IPS-NIHi7 (cell line): ENCODE measurements at regions not wholly inside any gene's neighbourhood (a gene's known extent, or its start where the extent isn't known, plus 50 kb on each side); places are given as distances from the start of the nearest gene placed in this dataset.
A peak's percentile ranks its signal among the peaks of the same experiment; 100 is the strongest.
"Not testable (repeated sequence)": the region's sequence is repeated elsewhere in the genome, so short reads cannot be mapped to it uniquely, and the experiment has no call there.

ENCODE experiments used
- DNase-seq: peaks from one replicate; pipeline ENCODE4 v3.0.0; 2012; ENCODE audit warnings: mixed read lengths; ENCODE audit errors: extremely low spot score

DNA sequence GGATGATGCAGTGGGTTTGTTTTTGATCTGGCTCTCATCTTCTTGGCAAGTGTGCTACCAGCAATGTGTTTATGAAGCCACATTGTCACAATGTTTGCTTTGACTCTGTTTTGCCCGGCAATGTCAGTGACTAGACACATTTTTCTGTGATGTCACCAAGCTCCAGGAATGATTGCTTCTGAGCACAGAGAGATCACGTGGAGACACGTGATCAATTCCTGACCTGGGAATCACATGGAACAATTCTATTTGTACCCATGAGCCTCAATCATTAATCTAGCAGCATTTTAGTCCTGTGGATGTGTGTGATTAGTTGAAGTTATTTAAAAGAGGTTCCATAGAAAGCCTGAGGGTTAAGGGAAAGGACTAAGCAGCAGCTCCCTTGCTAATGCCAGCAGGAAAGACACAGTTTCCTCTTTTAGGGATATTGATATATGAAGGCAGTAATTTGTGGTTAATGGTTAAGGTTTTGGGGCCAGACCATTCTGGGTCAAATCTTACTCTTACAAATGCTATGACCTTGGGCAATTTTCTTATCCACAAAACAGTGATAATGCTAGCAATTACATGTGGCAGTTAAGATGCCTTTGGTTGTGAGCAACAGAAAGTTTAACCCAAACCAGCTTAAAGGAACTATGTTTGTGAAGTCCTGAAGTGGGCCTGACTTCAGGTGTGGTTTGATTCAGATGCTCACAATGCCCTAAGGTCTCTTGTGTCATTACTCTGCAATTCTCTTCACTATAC lies 59.0 kb downstream of the FASLG start:
- no peak for DNase-seq

GRCh38 chr1:172719066-172719627 lies 60.2 kb downstream of the FASLG start:
- DNase-seq: no peak

DNA sequence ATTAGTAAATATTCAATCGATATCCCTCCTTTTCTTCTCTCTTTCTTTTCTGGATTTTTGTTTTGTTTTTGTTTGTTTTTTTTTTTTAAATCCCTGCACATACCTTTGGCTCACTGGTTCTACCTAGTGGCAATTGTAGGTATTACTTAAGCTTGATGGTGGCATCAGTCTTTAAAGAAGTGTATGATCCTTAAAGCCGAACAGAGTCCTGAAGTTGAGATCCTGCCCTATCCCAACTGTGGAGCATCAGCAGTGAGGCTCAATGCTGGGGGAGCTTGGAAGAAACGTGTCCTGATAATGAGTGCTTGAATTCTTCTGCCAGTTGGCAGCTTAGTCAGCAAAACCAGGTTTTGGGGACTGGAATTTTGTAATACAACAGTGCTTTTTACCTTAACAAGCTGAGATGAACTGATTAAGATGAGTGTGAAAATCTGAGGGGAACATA lies 60.8 kb downstream of the FASLG start:
- DNase-seq: peak; percentile 63

- DNase-seq: no peak
These were observed 61.4 kb downstream of the FASLG start for GRCh38 chr1:172720339-172720738.

- no peak for DNase-seq
These were observed 64.3 kb downstream of the FASLG start for GRCh38 chr1:172723251-172723650.

DNA sequence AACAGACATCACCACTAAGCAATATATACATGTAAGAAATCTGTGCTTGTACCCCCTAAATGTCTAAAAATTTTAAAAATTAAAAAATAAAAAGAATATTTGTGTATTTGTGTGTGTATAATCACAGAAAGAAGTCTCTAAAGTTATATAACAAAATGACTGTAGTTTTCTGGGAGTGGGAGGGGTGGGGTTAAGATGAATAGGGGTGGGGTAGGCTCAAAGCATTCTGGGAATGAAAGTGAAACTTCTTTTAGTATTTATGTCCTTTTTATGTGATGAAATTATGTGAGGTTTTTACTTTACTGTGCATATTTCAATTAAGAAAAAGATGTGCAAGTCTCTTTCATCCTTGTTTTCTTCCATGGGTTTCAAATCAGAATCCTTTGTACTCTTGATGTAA lies 65.3 kb downstream of the FASLG start:
- DNase-seq: no peak

GRCh38 chr1:172724765-172725613 lies 66.1 kb downstream of the FASLG start:
- DNase-seq: no peak

DNA sequence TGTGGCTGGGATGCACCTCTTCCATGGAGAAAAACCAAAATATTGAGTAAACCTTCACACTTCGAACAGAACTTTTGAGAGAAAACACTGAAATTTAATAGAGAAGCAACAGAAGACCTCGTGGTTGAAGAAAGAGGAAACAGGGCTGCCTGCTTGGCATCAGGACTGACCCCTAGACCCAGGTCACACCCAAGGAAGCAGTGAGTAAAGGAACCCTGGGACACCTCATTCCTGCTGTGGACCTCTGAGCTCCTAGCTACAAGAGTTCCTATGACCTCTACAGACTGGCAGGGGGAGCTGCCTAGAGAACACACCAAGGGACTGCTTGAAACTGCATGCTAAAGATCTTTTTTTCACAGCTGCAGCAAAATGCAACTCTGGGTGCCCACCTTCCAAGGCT lies 67.8 kb downstream of the FASLG start:
- no peak for DNase-seq

DNA sequence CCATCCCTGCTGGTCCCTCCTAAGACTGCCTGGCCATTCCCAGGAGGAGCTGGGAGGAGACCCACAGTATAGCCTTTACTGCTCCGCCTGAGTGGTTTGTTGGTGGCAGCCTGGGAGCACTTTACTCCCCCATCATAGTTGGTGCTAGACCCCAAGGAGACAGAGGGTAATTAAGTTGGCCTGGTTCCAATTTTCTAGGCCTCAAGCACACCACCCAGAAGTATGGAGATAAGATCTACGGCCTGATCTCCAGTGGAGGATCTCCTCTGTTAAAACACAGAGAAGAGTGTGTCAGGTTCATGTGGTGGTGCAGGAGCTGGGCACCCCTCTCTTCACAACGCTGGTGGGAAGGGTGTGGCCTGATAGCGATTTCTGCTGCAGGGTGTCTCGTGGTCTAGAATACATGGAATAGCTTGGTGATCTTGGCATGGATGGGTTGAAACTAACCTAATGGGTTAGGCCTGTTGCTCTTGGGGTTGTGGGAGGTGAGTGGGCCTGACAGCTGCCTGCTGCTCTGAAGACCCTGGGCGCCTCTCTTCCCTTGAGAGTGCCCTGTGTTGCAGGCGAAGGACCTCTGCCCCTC lies 68.5 kb downstream of the FASLG start:
- DNase-seq: no peak

DNA sequence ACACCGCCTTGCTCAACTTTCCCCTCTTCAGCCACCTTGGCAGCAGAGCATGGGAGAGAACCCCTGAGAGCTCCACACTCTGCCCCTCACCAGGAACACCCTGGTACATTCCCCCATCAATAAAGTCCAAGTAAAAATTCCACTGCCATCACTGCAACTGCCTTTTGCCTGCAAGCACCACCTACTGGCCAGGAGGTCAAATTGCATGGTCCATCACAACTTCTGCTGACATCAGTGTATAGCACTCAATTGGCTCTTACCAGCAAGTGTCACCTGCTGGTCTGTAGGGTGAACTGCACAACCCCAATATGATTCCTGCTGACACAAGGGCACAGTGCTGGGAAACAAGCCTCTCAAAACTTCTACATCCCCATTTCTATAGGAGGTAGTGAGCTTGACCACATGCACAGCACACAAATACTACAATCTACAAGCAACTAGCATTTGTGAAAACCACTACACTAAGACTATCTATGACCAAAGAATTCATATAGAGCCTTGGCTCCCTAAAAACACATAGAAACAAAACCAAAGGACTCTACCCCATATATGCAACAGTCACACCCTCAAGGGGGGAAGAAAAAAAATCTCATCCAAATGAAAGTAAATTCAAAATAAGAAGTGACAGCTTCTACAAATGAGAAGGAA lies 69.2 kb downstream of the FASLG start:
- peak; percentile 67 for DNase-seq

DNA sequence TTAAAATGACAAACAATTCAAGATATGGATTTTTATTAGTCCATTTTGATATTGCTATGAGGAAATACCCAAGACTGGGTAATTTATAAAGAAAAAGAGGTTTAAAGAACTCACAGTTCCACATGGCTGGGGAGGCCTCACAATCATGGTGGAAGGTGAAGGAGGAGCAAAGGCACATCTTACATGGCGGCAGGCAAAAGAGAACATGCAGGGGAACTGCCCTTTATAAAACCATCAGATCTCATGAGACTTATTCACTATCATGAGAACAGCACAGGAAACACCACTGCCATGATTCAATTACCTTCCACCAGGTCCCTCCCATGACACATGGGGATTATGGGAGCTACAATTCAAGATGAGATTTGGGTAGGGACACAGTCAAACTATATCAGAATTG lies 69.8 kb downstream of the FASLG start:
- DNase-seq: not testable (repeated sequence)

- no peak for DNase-seq
These were observed 73.5 kb downstream of the FASLG start for GRCh38 chr1:172732427-172732826.

GRCh38 chr1:172733815-172734214 lies 74.9 kb downstream of the FASLG start:
- DNase-seq: no peak

- DNase-seq: no peak
These were observed 79.5 kb downstream of the FASLG start for GRCh38 chr1:172738389-172738788.

DNA sequence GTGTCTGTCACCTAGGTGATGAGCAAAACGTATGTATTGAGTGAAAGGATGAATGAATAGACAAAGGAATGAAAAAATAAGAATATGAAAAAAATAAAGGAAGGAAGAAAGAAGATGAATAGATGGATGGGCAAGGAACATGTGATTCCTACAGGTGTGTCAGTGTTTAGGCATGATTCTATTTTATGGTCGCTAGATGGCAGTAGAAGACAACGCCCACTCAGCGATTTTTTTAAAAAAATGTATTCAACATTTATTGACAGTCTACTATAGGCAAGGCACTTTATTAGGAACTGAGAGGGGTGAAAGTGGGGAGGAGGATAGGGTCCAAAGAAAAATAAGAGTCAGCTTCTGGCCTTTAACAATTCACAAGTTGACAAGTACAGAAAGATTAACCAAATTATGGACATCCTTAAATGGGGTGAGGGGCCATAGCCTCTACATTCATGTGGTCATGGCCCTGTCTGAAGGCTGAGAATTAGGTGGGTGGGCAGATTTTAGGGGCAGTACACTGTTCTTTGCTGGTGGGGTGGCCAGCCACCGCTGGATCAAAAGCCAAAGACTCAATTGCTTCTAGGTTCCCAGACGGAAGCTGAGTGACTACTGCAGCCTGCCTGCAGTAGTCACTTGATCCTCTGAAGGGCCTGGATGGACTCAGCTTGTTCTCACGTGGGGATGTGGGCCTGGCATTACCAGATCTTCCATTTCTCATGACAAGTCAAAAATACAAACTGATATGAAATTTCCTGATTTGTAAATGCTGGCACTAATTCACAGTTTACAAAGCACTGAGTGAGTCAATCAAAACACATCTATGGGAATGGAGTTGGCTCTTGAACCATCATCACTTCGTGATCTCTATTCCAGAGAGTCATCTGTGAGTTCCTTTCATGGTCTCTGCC lies 83.9 kb downstream of the FASLG start:
- peak; percentile 45 for DNase-seq

DNA sequence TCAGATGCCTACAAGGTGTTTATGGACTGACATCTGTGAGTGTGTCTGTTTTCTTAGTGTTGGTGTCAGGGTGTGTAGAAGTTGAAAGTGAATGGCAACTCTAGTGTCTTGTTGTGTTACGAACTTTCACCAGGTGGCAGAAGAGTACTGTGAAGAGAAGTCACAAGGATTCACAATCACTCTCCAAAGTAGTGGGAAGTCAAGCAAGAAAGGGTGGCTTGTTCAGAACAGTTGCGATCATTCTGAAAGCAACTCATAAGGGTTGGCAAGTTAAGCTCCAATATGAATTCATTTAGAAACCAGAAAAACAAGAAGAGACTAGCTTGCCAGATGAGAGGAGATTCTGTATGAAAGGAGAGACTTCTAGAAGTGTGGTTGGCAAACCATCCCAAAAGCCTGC lies 86.1 kb downstream of the FASLG start:
- peak; percentile 50 for DNase-seq

DNA sequence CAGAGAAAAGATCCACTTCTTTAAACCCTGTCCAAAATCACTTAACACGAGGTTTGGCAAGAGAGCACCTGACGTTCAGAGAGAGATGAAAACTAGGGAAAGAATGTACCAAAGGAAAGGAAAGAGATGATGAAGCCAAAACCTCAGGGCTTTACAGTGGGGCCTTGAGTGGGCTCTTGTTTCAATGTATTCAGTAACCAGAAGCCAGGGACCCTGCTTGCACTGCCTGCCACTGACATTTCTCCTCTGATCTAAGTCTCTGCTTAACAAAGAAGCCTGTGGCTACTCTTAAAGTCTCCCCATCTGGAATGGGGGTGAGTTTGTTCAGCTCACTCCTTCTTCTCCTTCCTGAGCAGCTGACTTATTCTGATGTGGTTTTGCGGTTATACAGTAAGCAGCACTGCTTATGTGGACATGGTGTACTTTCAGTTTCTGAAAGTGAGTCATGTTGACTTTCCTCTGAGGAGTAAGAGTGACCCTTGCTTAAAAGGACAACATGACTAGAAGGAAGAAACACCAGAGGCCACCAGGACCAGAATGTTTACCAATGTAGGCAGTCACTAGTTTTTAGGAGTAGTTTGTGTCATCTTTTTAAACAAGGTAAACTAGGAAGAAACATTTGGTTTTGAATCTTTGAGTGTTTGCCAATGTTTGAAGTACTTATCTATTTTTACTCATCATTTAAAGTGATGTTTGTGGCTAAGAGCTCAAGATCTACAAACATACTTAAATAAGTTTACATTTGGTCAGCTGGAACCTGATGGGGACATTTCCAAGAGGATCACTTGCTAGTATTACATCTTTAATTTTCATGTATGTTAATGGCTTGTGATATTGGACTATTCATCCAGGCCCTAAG lies 87.4 kb downstream of the FASLG start:
- no peak for DNase-seq

GRCh38 chr1:172748201-172748600 lies 89.3 kb downstream of the FASLG start:
- no peak for DNase-seq

- no peak for DNase-seq
These were observed 92.8 kb downstream of the FASLG start for GRCh38 chr1:172751683-172752082.

GRCh38 chr1:172753964-172754363 lies 95.1 kb downstream of the FASLG start:
- DNase-seq: no peak
